ENCODE measurements at regions not wholly inside any gene's neighbourhood (a gene's known extent, or its start where the extent isn't known, plus 50 kb on each side); places are given as distances from the start of the nearest gene placed in this dataset.
"Not testable (repeated sequence)": the region's sequence is repeated elsewhere in the genome, so short reads cannot be mapped to it uniquely, and the experiment has no call there.

GRCh38 chr15:39411102-39411989 lies 169.5 kb upstream of the THBS1 start:
- Histone ChIP-seq H3K36me3 (ENCODE audit: control insufficient read depth, insufficient read depth, low read length) (no peaks in the 10 kb centered on the region), H3K27ac (ENCODE audit: low read depth, low read length) (no peak overlapping the region), H3K9ac (ENCODE audit: low read length) (no peak overlapping the region), H3K4me1 (ENCODE audit: control insufficient read depth, insufficient read depth, low read length) (no peaks in the 10 kb centered on the region), H3K9me3 (ENCODE audit: control insufficient read depth, insufficient read depth, low read depth, low read length) (peaks cover 7% of the 10 kb centered on the region), H3K4me3 (ENCODE audit: low read depth, low read length) (no peak overlapping the region), H3K27me3 (ENCODE audit: control insufficient read depth, insufficient read depth, low read length) (no peaks in the 10 kb centered on the region)

- Histone ChIP-seq H3K9ac (ENCODE audit: low read length) (no peak overlapping the region), H3K36me3 (ENCODE audit: control insufficient read depth, insufficient read depth, low read length) (no peaks in the 10 kb centered on the region), H3K4me1 (ENCODE audit: control insufficient read depth, insufficient read depth, low read length) (no peaks in the 10 kb centered on the region), H3K27me3 (ENCODE audit: control insufficient read depth, insufficient read depth, low read length) (no peaks in the 10 kb centered on the region), H3K9me3 (ENCODE audit: control insufficient read depth, insufficient read depth, low read depth, low read length) (peaks cover 24% of the 10 kb centered on the region), H3K4me3 (ENCODE audit: low read depth, low read length) (no peak overlapping the region), H3K27ac (ENCODE audit: low read depth, low read length) (no peak overlapping the region)
Observed at GRCh38 chr15:39413558-39413957, 167.3 kb upstream of the THBS1 start.

GRCh38 chr15:39414201-39414600 lies 166.7 kb upstream of the THBS1 start:
- Histone ChIP-seq H3K9ac (ENCODE audit: low read length) (no peak overlapping the region), H3K9me3 (ENCODE audit: control insufficient read depth, insufficient read depth, low read depth, low read length) (peaks cover 24% of the 10 kb centered on the region), H3K4me3 (ENCODE audit: low read depth, low read length) (no peak overlapping the region), H3K27me3 (ENCODE audit: control insufficient read depth, insufficient read depth, low read length) (no peaks in the 10 kb centered on the region), H3K27ac (ENCODE audit: low read depth, low read length) (no peak overlapping the region), H3K36me3 (ENCODE audit: control insufficient read depth, insufficient read depth, low read length) (no peaks in the 10 kb centered on the region), H3K4me1 (ENCODE audit: control insufficient read depth, insufficient read depth, low read length) (no peaks in the 10 kb centered on the region)

- no peaks in the 10 kb centered on the region for H3K27me3 ChIP-seq (ENCODE audit: control insufficient read depth, insufficient read depth, low read length)
- no peak overlapping the region for H3K4me3 ChIP-seq (ENCODE audit: low read depth, low read length)
- no peaks in the 10 kb centered on the region; the same call in 1 of the 2 replicates for H3K4me1 ChIP-seq (ENCODE audit: control insufficient read depth, insufficient read depth, low read length)
- peaks cover 24% of the 10 kb centered on the region for H3K9me3 ChIP-seq (ENCODE audit: control insufficient read depth, insufficient read depth, low read depth, low read length)
- no peaks in the 10 kb centered on the region for H3K36me3 ChIP-seq (ENCODE audit: control insufficient read depth, insufficient read depth, low read length)
- H3K9ac ChIP-seq (ENCODE audit: low read length) = no peak overlapping the region
- no peak overlapping the region for H3K27ac ChIP-seq (ENCODE audit: low read depth, low read length)
Observed at GRCh38 chr15:39415634-39416033, 165.2 kb upstream of the THBS1 start.

GRCh38 chr15:39416258-39416657 lies 164.6 kb upstream of the THBS1 start:
- Histone ChIP-seq H3K4me1 (ENCODE audit: control insufficient read depth, insufficient read depth, low read length) (no peaks in the 10 kb centered on the region; the same call in 1 of the 2 replicates), H3K36me3 (ENCODE audit: control insufficient read depth, insufficient read depth, low read length) (no peaks in the 10 kb centered on the region), H3K9ac (ENCODE audit: low read length) (no peak overlapping the region), H3K27ac (ENCODE audit: low read depth, low read length) (no peak overlapping the region), H3K27me3 (ENCODE audit: control insufficient read depth, insufficient read depth, low read length) (no peaks in the 10 kb centered on the region), H3K4me3 (ENCODE audit: low read depth, low read length) (no peak overlapping the region), H3K9me3 (ENCODE audit: control insufficient read depth, insufficient read depth, low read depth, low read length) (peaks cover 24% of the 10 kb centered on the region)

- Histone ChIP-seq H3K4me1 (ENCODE audit: control insufficient read depth, insufficient read depth, low read length) (no peaks in the 10 kb centered on the region; the same call in 1 of the 2 replicates), H3K9ac (ENCODE audit: low read length) (no peak overlapping the region), H3K9me3 (ENCODE audit: control insufficient read depth, insufficient read depth, low read depth, low read length) (peaks cover 24% of the 10 kb centered on the region), H3K27ac (ENCODE audit: low read depth, low read length) (no peak overlapping the region), H3K36me3 (ENCODE audit: control insufficient read depth, insufficient read depth, low read length) (no peaks in the 10 kb centered on the region), H3K27me3 (ENCODE audit: control insufficient read depth, insufficient read depth, low read length) (no peaks in the 10 kb centered on the region), H3K4me3 (ENCODE audit: low read depth, low read length) (no peak overlapping the region)
Observed at GRCh38 chr15:39417366-39418134, 163.3 kb upstream of the THBS1 start.

GRCh38 chr15:39419651-39420050 lies 161.2 kb upstream of the THBS1 start:
- no peaks in the 10 kb centered on the region for H3K27me3 ChIP-seq (ENCODE audit: control insufficient read depth, insufficient read depth, low read length)
- peaks cover 24% of the 10 kb centered on the region for H3K9me3 ChIP-seq (ENCODE audit: control insufficient read depth, insufficient read depth, low read depth, low read length)
- H3K27ac ChIP-seq (ENCODE audit: low read depth, low read length) = no peak overlapping the region
- H3K36me3 ChIP-seq (ENCODE audit: control insufficient read depth, insufficient read depth, low read length) = no peaks in the 10 kb centered on the region
- no peak overlapping the region for H3K9ac ChIP-seq (ENCODE audit: low read length)
- H3K4me3 ChIP-seq (ENCODE audit: low read depth, low read length) = peak overlapping the region; percentile 32; the same call in 1 of the 2 replicates
- no peaks in the 10 kb centered on the region; the same call in 1 of the 2 replicates for H3K4me1 ChIP-seq (ENCODE audit: control insufficient read depth, insufficient read depth, low read length)

- not testable (repeated sequence) for H3K27ac ChIP-seq (ENCODE audit: low read depth, low read length)
- peak overlapping the region; percentile 32 for H3K4me3 ChIP-seq (ENCODE audit: low read depth, low read length)
Observed at GRCh38 chr15:39420123-39420852, 160.6 kb upstream of the THBS1 start.

GRCh38 chr15:39420853-39421192 lies 160.1 kb upstream of the THBS1 start:
- Histone ChIP-seq H3K4me3 (ENCODE audit: low read depth, low read length) (peak overlapping the region; percentile 32), H3K9me3 (ENCODE audit: control insufficient read depth, insufficient read depth, low read depth, low read length) (peaks cover 22% of the 10 kb centered on the region), H3K9ac (ENCODE audit: low read length) (peak overlapping the region; percentile 61)
- H3K27me3 ChIP-seq (ENCODE audit: control insufficient read depth, insufficient read depth, low read length); H3K4me1 ChIP-seq (ENCODE audit: control insufficient read depth, insufficient read depth, low read length); H3K27ac ChIP-seq (ENCODE audit: low read depth, low read length); H3K36me3 ChIP-seq (ENCODE audit: control insufficient read depth, insufficient read depth, low read length): not testable (repeated sequence)

More at GRCh38 chr15:39420123-39420852, 160.6 kb upstream of the THBS1 start:
- H3K9me3 ChIP-seq (ENCODE audit: control insufficient read depth, insufficient read depth, low read depth, low read length) = peaks cover 24% of the 10 kb centered on the region
- peak overlapping the region; percentile 61 for H3K9ac ChIP-seq (ENCODE audit: low read length)
- H3K4me1 ChIP-seq (ENCODE audit: control insufficient read depth, insufficient read depth, low read length); H3K36me3 ChIP-seq (ENCODE audit: control insufficient read depth, insufficient read depth, low read length); H3K27me3 ChIP-seq (ENCODE audit: control insufficient read depth, insufficient read depth, low read length): not testable (repeated sequence)

- H3K27ac ChIP-seq (ENCODE audit: low read depth, low read length) = no peak overlapping the region
- H3K4me3 ChIP-seq (ENCODE audit: low read depth, low read length) = no peak overlapping the region
Observed at GRCh38 chr15:39426552-39427532, 154.0 kb upstream of the THBS1 start.

More at GRCh38 chr15:39426552-39427532, 154.0 kb upstream of the THBS1 start:
- H3K9me3 ChIP-seq (ENCODE audit: control insufficient read depth, insufficient read depth, low read depth, low read length) = no peaks in the 10 kb centered on the region
- no peaks in the 10 kb centered on the region for H3K36me3 ChIP-seq (ENCODE audit: control insufficient read depth, insufficient read depth, low read length)
- no peaks in the 10 kb centered on the region for H3K27me3 ChIP-seq (ENCODE audit: control insufficient read depth, insufficient read depth, low read length)
- H3K9ac ChIP-seq (ENCODE audit: low read length) = no peak overlapping the region
- no peaks in the 10 kb centered on the region for H3K4me1 ChIP-seq (ENCODE audit: control insufficient read depth, insufficient read depth, low read length)

Measured in HUES6 (cell line).